Loucy (cell line): ENCODE measurements at regions not wholly inside any gene's neighbourhood (a gene's known extent, or its start where the extent isn't known, plus 50 kb on each side); places are given as distances from the start of the nearest gene placed in this dataset.
"Not testable (repeated sequence)": the region's sequence is repeated elsewhere in the genome, so short reads cannot be mapped to it uniquely, and the experiment has no call there.

Source experiments
- H2AFZ ChIP-seq: fragments of 200-600 bp; sonication (generic); 2 replicates; pipeline ENCODE4 v1.6.0; 2016; ENCODE audit warnings: antibody characterized with exemption, mild to moderate bottlenecking, low read length, moderate library complexity
- H3F3A ChIP-seq: fragments of 200-600 bp; 2 replicates; pipeline ENCODE4 v1.6.0; 2016; ENCODE audit warnings: antibody characterized with exemption, low read depth, mild to moderate bottlenecking
- H3K27me3 ChIP-seq: fragments of 200-600 bp; sonication (generic); 2 replicates; pipeline ENCODE4 v1.6.1; 2014; ENCODE audit warnings: low read length, mild to moderate bottlenecking; ENCODE audit not compliant: insufficient read depth, poor library complexity, severe bottlenecking
- H3K36me3 ChIP-seq: fragments of 200-600 bp; sonication (generic); 2 replicates; pipeline ENCODE4 v1.6.1; 2016; ENCODE audit warnings: low read length; ENCODE audit not compliant: insufficient read depth
- H3K4me1 ChIP-seq: fragments of 200-600 bp; sonication (generic); 2 replicates; pipeline ENCODE4 v1.5.1; 2014; ENCODE audit warnings: low read length, mild to moderate bottlenecking; ENCODE audit not compliant: insufficient read depth, poor library complexity, severe bottlenecking
- H3K4me2 ChIP-seq: fragments of 200-600 bp; sonication (generic); 2 replicates; pipeline ENCODE4 v1.6.0; 2014; ENCODE audit warnings: antibody characterized with exemption, low read length, low read depth, mild to moderate bottlenecking; ENCODE audit not compliant: poor library complexity, severe bottlenecking
- H3K4me3 ChIP-seq: fragments of 200-600 bp; sonication (generic); 2 replicates; pipeline ENCODE4 v1.5.1; 2014; ENCODE audit warnings: low read length, mild to moderate bottlenecking, mixed read lengths; ENCODE audit not compliant: poor library complexity, severe bottlenecking
- H3K79me2 ChIP-seq: fragments of 200-600 bp; sonication (generic); 2 replicates; pipeline ENCODE4 v1.6.1; 2014; ENCODE audit warnings: low read length; ENCODE audit not compliant: insufficient read depth
- H3K9ac ChIP-seq: fragments of 200-600 bp; sonication (generic); 2 replicates; pipeline ENCODE4 v1.6.0; 2014; ENCODE audit warnings: mild to moderate bottlenecking, low read depth, low read length, moderate library complexity; ENCODE audit not compliant: poor library complexity, severe bottlenecking
- H3K9me2 ChIP-seq: fragments of 200-600 bp; sonication (generic); replicated peaks from 2 replicates; pipeline ENCODE4 v1.6.1; 2016; ENCODE audit warnings: low read depth, low read length, mixed read lengths
- H3K9me3 ChIP-seq: fragments of 200-600 bp; sonication (generic); 2 replicates; pipeline ENCODE4 v1.6.1; 2014; ENCODE audit warnings: mild to moderate bottlenecking, antibody characterized with exemption, low read length, low read depth; ENCODE audit not compliant: insufficient read depth
- H4K20me1 ChIP-seq: fragments of 200-600 bp; sonication (generic); 2 replicates; pipeline ENCODE4 v1.6.0; 2014; ENCODE audit warnings: antibody characterized with exemption, low read length, mild to moderate bottlenecking; ENCODE audit not compliant: insufficient read depth, poor library complexity, severe bottlenecking
- EZH2phosphoT487 ChIP-seq: fragments of 200-600 bp; IDR thresholded peaks from 2 replicates; pipeline ENCODE4 v1.6.1; 2018; ENCODE audit warnings: antibody characterized with exemption, mild to moderate bottlenecking, moderate library complexity, borderline replicate concordance
- TF ChIP-seq, protein P1 (sequence below): fragments of 200-600 bp; sonication (generic); conservative IDR thresholded peaks from 2 replicates; pipeline ENCODE4 v1.5.1; 2014; ENCODE audit warnings: mild to moderate bottlenecking, antibody characterized with exemption, low read length

DNA sequence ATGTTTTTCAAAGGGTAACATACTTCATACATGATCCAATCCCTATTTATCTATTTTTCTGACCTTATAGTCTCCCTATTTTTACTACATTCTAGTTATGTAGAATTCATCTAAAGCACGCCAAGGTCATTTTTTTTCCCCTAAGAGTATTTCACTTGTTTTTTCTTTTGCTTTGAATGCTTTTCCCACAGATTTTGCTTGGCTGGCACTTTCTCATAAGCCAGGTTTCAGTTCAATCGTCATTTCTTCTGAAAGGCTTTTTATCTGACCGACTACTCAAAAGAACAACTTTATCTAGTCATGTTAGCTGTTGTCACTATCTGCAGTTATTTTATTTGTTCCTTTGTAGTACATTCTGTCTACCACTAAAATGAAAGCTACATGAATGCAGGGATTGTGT is 1274.6 kb downstream of the REEP3 start:
- H3K27me3 ChIP-seq: no peaks in the 10 kb centered on the region
- no peak overlapping the region for H3K9ac ChIP-seq
- H3K9me2 ChIP-seq: no peaks in the 10 kb centered on the region
- no peak overlapping the region for H3K4me2 ChIP-seq
- H3K4me1 ChIP-seq: no peaks in the 10 kb centered on the region
- no peaks in the 10 kb centered on the region for H3K9me3 ChIP-seq
- H3K36me3 ChIP-seq: no peaks in the 10 kb centered on the region
- no peak overlapping the region for H3K4me3 ChIP-seq
- H3F3A ChIP-seq: no peaks in the 10 kb centered on the region
- H4K20me1 ChIP-seq: no peaks in the 10 kb centered on the region
- no peak overlapping the region for H2AFZ ChIP-seq
- TF ChIP-seq EZH2phosphoT487: no peak
- TF ChIP-seq, protein P1, sequence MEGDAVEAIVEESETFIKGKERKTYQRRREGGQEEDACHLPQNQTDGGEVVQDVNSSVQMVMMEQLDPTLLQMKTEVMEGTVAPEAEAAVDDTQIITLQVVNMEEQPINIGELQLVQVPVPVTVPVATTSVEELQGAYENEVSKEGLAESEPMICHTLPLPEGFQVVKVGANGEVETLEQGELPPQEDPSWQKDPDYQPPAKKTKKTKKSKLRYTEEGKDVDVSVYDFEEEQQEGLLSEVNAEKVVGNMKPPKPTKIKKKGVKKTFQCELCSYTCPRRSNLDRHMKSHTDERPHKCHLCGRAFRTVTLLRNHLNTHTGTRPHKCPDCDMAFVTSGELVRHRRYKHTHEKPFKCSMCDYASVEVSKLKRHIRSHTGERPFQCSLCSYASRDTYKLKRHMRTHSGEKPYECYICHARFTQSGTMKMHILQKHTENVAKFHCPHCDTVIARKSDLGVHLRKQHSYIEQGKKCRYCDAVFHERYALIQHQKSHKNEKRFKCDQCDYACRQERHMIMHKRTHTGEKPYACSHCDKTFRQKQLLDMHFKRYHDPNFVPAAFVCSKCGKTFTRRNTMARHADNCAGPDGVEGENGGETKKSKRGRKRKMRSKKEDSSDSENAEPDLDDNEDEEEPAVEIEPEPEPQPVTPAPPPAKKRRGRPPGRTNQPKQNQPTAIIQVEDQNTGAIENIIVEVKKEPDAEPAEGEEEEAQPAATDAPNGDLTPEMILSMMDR: no peak
- H3K79me2 ChIP-seq: no peaks in the 10 kb centered on the region

DNA sequence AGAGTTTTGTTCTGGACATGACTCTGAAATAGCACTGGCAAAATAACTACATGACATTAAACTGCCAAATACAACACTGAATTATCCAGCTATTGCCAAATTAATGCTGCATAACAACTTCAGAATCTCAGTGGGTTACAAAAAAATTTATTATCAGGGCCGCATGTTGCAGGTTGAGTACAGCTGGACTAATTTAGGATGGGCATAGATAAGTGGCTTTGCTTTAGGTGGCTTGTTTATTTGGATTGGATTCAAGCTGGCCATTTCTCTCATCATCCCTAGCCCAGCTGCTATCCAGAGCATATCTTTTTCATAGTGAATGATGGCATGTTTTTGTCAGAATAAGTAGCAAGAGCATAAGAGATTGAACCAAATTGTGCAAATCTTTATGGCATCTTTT is 1277.1 kb downstream of the REEP3 start:
- no peaks in the 10 kb centered on the region for H4K20me1 ChIP-seq
- no peaks in the 10 kb centered on the region for H3K27me3 ChIP-seq
- H3K9ac ChIP-seq: no peak overlapping the region
- no peaks in the 10 kb centered on the region for H3K4me1 ChIP-seq
- H3K4me3 ChIP-seq: no peak overlapping the region
- H3K4me2 ChIP-seq: no peak overlapping the region
- H2AFZ ChIP-seq: no peak overlapping the region
- H3K9me3 ChIP-seq: no peaks in the 10 kb centered on the region
- H3K79me2 ChIP-seq: no peaks in the 10 kb centered on the region
- H3K36me3 ChIP-seq: no peaks in the 10 kb centered on the region
- no peak for TF ChIP-seq EZH2phosphoT487
- TF ChIP-seq, protein P1: no peak
- H3K9me2 ChIP-seq: no peaks in the 10 kb centered on the region
- H3F3A ChIP-seq: no peaks in the 10 kb centered on the region

DNA sequence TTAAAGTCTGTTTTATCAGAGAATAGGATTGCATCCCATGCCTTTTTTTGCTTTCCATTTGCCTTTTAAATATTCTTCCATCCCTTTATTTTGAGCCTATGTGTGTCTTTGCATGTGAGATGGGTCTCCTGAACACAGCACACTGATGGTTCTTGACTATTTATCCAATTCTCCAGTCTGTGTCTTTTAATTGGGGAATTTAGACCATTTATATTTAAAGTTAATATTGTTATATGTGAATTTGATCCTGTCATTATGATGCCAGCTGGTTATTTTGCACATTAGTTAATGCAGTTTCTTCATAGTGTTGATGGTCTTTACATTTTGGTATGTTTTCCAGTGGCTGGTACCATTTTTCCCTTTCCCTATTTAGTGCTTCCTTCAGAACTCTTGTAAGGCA is 1287.0 kb downstream of the REEP3 start:
- H3K9me2 ChIP-seq, H3K27me3 ChIP-seq, H2AFZ ChIP-seq, H3K79me2 ChIP-seq, H3K9me3 ChIP-seq, H3K36me3 ChIP-seq, H3K4me1 ChIP-seq, H3K4me3 ChIP-seq, H3K4me2 ChIP-seq, H3F3A ChIP-seq, H3K9ac ChIP-seq, H4K20me1 ChIP-seq: not testable (repeated sequence)

DNA sequence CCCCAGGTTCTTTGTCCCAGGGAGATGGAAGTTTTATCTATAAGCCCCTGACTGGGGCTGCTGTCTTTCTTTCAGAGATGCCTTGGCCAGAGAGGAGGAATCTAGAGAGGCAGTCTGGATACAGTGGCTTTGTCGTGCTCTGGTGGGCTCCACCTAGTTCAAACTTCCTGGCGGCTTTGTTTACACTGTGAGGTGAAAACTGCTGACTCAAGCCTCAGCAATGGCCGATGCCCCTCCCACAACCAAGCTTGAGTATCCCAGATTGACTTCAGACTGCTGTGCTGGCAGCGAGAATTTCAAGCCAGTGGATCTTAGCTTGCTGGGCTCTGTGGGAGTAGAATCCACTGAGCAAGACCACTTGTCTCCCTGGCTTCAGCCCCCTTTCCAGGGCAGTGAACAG is 1288.8 kb downstream of the REEP3 start:
- H3K9me2 ChIP-seq: not testable (repeated sequence)

More for the DNA sequence above, 1288.8 kb downstream of the REEP3 start:
- H3K9ac ChIP-seq, H3K4me2 ChIP-seq, H3F3A ChIP-seq, H3K27me3 ChIP-seq, H3K4me1 ChIP-seq, H3K9me3 ChIP-seq, H3K36me3 ChIP-seq, H2AFZ ChIP-seq, H3K4me3 ChIP-seq, H4K20me1 ChIP-seq, H3K79me2 ChIP-seq: not testable (repeated sequence)
